HG03139 (cell line): ENCODE measurements at regions not wholly inside any gene's neighbourhood (a gene's known extent, or its start where the extent isn't known, plus 50 kb on each side); places are given as distances from the start of the nearest gene placed in this dataset.

Experiments
- ATAC-seq: cut with Tn5 transposase; IDR thresholded peaks from one replicate; pipeline ENCODE4 v1.9.1; 2021; ENCODE audit not compliant: unreplicated experiment

DNA sequence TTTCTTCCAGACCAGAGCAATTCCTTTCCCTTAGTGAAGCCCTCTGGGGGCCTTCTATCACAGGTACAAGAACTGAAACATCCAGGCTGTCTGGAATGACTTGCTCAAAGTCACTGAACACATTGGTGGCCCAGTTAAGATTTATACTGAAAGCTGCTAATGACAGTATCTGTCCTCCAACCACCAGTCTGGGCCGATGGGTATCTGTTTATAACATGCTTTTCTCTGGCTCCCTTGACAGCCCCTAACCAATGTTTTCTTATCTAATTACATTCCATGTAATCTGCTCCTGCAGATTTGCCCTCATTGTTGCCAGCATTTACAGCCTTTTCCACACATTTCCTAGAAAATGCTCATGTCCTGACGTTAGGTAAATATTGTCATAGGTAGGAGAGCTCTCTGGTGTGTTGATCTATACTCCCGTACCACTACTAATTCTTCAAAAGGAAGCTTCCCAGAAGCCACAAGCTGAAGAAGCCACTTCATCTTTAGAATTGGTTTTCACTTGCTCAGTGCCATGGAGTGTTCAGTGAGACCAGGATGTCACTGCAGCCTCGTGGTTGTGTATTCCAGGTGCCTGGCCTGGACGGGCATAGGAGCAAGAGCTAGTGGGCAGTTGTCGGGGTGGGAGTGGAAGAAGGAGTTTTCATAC is 163.9 kb downstream of the TSEN15 start:
- ATAC-seq: no peak

GRCh38 chr1:184218458-184219075 is 167.0 kb downstream of the TSEN15 start:
- ATAC-seq: no peak

DNA sequence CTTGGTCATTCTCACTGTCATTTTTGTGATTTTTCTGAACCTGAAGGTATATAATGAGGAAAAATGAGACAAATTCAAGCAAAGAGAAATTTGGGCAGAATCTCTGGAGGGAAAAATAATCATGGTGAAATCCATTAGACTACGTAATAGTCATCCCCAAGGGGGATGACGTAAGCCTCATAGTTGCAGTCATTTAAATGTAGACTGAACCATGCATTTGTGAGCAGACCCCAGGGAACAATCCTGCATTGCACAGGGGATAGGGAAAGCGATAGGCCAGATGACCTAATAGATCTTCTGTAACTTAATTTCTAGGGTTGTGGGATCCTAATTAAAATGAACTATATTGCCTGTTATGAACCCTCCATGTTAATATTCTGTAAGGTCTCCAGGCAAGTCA is 167.4 kb upstream of the C1orf21 start:
- no peak for ATAC-seq

GRCh38 chr1:184219883-184220282 is 166.9 kb upstream of the C1orf21 start:
- ATAC-seq: no peak

- ATAC-seq: no peak
These were observed 165.7 kb upstream of the C1orf21 start for GRCh38 chr1:184221087-184221486.

- no peak for ATAC-seq
These were observed 164.2 kb upstream of the C1orf21 start for GRCh38 chr1:184222652-184223052.

- no peak for ATAC-seq
These were observed 163.6 kb upstream of the C1orf21 start for GRCh38 chr1:184223216-184223615.

GRCh38 chr1:184225283-184226099 is 161.3 kb upstream of the C1orf21 start:
- ATAC-seq: no peak

DNA sequence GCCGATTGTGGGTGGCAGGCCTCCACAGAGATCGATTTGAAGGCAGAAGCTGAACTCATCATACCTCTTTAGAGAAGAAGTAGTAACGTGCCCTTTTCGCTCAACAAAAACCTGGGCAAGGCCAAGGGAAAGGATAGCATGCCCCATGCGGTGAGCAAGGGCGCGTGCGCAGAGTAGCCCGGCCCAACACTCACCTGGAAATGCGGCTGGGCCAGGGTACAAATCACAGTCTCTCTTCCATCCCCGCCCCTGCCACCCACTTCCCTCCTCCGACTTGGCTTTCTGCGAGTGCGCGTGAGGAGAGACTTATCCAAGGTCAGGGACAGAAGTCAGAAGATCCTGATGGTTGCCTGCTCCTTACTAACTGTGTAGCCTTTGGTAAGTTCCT is 160.7 kb upstream of the C1orf21 start:
- ATAC-seq: no peak

GRCh38 chr1:184228558-184228957 is 158.3 kb upstream of the C1orf21 start:
- no peak for ATAC-seq

DNA sequence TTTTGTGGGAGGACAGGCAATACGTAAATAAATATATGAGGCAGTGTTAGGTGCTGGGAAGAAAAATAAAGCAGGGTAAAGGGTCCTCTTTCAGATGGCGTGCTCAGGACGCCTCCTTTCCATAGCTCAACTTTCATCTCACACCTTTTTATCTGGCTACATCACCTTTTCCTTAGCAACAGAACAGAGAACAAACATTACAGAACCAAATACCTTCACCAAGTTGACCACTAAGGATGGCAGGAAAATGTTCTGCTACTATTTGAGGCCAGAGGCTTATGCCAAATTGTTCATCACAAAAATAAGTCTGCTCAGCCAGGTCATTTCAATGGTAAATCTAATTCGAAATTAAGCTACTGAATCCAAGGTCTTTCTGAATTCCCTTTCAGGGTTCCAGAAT is 149.2 kb upstream of the C1orf21 start:
- no peak for ATAC-seq

DNA sequence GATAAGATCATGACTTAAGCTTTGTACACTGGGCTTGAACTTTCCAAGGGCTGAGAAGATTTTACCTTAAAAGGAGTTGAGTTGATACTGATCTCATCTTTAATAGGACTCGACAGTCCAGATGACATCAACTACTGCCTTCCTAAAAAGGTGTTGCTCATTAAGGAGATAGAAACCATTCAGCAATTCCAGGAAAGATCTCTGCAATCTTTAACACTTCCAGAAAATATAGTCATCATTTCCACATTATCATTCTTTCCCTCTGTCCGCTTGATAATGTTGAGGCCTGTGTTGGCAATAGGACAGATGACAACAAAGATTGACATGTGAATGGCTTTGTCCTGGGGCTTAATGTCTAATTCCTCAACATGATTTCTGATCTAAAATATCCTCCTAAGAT is 145.4 kb upstream of the C1orf21 start:
- no peak for ATAC-seq

- ATAC-seq: no peak
These were observed 144.3 kb upstream of the C1orf21 start for GRCh38 chr1:184242507-184242943.

DNA sequence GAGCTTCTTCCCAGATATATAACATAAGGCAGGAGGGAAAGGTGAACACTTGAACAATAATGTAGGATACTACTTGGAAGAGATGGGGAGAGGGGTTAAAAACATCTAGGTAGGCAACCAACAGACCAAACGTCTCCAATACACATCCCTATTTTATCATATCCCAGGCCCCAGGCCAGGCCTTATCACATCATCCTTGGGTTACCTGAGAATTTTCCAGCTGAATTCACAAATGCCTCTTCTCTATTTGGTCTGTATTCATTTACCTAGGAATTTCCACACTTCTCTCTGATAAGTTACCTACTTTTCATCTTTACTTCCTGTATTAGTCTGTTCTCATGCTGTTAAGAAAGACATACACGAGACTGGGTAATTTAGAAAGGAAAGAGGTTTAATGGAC is 141.9 kb upstream of the C1orf21 start:
- no peak for ATAC-seq

GRCh38 chr1:184247671-184248070 is 139.2 kb upstream of the C1orf21 start:
- no peak for ATAC-seq

DNA sequence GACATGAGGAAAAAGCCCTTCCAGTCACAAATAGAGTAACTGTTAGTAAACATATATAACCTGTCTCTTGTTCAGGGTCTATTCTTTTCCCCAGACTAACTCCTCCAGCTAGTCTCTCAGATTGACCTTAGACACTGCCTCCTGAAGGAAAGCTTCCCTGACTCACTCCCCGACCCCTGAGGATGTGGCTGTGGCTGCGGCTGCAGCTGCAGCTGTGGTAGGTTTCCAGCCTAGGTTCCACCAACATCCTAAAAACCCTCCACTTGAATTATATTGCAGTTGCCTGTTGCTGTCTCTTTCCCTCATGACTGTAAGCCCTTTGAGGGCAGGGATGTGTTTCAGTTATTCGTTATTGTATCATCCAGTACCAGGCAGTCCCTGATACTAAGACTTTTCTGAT is 132.9 kb upstream of the C1orf21 start:
- no peak for ATAC-seq

DNA sequence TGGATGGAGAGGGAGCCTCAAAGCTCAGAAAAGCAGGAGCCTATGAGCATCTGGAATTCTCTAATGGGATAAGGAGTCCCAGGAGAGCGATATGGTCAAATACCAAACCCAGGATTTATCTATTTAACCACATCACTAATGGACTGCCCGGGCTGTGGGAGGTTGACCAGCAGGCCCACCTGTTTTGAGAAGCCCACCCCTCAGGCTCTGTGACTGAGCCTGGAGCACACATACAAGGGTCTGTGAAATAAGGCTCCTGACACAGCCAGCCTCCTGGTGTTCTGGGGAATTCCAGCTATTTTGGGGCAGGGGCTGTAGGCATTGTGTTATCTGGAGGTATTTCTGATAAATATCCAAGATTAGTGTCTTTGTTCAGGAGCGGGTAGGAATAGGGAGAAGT is 132.0 kb upstream of the C1orf21 start:
- ATAC-seq: no peak

DNA sequence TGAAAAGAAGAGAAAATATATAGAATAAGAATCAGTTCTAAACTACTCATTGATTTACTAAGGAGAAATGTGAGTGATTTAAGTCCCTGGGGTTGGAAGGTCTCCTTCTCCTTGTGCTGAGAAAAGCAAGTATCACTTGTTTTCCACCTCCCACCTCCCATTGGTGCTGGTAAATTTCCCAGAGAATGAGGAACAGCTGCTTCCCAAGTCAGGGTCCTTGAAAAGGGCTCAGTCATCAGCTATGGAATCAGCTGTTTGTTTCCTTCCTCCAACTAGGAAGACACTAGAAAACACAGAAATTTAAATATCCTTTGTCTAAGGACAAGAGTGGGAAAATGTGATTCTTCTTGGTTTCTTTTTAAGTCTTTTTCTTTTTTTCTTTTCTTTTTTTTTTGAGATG is 131.3 kb upstream of the C1orf21 start:
- no peak for ATAC-seq

GRCh38 chr1:184257873-184258272 is 129.0 kb upstream of the C1orf21 start:
- ATAC-seq: no peak

GRCh38 chr1:184258525-184258924 is 128.3 kb upstream of the C1orf21 start:
- ATAC-seq: no peak

DNA sequence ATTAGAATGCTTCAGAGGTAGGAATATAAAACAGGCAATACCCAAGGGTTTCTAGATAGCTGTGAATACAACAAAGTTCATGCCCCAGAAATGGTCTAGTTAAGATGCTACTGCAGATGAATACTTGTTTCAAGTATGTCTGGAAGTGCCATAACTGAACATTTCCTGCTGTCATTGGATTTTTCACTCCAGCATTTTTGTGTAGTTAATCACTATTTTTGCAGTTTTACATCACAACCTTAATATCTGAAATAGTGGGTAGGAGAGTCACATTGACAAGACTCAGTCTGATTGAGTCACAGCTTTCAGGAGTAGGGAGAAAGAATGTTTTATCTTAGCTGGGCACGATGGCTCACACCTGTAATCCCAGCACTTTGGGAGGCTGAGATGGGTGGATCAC is 126.4 kb upstream of the C1orf21 start:
- no peak for ATAC-seq

- no peak for ATAC-seq
These were observed 124.7 kb upstream of the C1orf21 start for GRCh38 chr1:184262109-184262508.
